ENCODE measurements at regions not wholly inside any gene's neighbourhood (a gene's known extent, or its start where the extent isn't known, plus 50 kb on each side); places are given as distances from the start of the nearest gene placed in this dataset.

DNA sequence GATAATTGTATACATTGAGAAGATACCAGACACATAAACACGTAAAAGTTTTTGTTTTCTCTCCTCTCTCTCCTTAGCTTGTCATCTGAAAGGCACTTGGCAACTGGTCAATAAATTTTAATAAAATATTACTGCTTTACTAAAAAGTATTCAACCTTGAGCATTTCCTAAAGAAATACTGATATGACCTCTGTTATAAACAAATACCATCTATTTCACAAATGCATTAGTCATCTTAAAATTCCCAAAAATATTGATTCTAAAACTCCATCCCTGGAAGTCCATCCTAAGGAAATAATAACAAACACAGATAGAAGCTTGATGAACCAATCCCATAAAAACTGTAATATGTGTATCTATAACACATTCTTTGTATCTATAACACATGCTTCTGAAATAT, 483.2 kb downstream of the TLR4 start:
- DNase-seq = no peak

DNA sequence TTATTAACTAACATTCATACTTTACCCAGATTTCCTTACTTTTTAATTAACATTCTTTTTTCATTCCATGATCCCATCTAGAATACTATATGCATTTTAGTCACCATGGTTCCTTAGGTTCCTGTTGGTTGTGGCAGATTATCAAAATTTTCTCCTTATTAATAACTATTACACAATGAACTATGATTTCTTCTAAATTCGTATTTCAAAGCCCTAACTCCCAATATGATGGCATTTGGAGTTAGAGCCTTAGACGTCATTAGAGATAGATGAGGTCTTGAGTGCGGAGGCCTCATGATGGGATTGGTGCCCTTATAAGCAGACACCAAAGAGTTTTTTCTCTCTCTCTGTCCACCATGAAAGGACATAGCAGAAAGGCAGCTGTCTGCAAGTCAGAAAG, 485.4 kb downstream of the TLR4 start:
- DNase-seq = no peak

DNA sequence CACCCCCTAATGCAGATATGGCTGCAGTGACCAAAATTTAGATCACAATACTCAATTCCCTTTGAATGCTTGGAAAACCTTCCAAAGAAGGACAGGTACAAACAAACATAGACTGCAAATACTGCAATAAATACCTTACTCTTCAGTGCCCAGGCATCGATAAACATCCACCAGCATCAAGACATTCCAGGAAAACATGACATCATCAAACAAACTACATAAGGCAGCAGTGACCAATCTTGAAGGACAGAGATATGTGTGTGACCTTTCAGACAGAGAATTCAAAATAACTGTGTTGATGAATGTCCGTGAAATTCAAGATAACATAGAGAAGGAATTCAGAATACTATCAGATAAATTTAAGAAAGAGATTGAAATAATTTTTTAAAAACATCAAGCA, 488.6 kb downstream of the TLR4 start:
- no peak for DNase-seq

DNA sequence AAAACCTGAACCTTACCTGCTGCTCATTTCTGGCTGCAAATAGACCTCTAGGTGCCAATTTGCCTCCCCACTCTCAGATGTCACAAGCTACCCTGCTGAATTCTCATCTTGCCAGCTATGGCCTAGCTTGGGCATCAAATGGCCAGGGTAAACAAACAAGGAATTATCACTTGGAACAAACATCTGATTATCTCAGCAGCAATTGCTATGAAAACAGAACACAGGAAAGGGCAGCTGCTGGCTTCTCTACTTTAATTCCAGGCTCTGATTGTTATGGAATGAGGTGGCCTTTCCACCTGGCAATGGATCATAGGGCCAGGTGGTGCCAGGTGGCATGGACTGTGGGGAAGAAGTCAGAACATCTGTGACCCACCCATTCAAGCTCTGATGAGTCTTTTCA, 505.1 kb downstream of the TLR4 start:
- no peak for DNase-seq

DNA sequence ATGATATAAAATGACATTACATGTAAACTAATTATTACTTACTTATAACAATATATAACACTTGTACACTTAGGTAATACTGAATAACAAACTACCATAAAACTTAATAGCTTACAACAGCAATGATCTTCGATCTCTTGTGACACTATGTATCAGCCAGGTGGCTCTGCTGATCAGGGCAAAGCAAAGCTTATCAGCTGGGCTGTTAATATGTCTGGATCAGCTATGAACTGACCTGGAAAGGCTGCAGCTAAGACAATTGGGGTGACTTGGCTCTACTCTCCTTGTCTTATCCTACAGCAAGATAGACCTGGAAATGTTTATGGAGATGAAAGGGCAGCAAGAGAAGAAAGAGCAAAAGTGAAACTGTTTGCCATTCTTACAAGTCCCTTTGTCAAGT, 511.3 kb downstream of the TLR4 start:
- DNase-seq = no peak

DNA sequence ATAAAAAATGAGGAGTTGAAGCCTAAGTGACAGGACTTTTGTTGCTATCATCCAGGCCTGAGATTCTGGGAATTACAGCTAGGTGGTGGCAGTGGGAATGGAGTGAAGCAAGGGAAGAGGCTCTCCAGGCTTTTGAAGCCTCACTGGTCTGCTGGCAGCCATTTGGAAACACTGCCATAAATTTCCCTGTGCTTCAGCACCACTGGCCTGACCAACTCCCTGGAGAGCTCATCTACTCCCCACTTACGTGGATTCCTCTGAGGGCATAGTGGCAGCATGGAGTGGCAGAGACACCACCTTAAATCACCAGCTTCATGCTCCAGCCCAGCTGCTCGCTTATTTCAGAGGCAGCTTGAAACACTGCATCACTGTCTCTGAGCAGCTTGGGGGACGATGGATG, 518.2 kb downstream of the TLR4 start:
- DNase-seq = peak; percentile 1

DNA sequence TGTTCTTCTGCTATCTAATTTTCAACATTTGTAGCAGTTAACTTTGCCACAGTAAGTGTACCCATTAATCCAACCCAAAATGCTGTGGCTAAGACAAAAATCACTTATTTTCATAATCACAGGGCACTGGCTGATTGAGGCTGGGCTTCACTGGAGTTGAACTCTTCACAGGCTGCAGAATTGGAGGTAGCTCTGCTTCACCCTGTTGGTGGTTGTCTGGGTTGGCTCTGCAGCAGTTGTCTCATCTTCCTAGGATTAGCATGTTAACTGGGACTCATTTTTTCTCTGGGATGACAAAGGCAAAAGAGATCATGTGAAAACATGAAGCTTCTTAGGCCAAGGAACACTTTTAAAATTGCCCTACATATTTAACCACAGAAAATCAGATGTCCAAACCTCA, 518.9 kb downstream of the TLR4 start:
- DNase-seq = no peak

DNA sequence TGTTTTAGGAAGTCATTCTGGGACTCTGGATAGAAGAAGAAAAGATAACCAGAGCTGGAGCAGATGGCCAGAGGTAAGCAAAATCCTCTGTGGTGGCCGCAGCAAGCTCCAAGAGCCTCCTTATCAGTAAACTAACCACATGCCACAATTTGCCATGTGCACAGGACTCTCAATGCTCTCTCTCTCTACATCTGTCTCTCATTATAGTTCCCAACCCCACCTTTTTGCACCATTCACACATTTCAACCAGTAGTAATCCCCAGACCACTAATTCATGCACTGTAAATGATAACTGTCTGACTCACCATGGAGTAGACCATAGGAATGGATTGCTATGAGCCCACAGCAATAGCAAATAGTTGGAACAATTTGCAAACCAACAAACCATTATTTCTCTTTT, 526.1 kb downstream of the TLR4 start:
- no peak for DNase-seq

DNA sequence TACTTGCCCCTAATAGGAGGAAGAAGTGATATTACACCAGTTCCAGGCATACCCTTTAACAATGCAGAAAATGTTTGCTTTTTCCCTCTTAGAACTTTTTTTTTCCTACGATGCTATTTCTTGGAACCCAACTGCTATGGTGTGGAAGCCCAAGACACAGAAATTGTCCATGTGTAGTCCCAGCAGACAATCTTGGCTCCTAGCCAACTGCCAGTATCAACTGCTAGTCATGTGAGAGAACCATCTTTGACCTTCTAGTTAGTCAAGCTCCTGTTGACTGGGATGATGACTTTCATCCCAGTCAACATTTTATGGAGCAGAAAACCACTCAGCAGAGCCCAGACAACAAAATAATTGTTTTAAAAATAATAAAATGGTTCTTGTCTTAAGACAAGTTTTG, 532.4 kb downstream of the TLR4 start:
- DNase-seq = no peak

DNA sequence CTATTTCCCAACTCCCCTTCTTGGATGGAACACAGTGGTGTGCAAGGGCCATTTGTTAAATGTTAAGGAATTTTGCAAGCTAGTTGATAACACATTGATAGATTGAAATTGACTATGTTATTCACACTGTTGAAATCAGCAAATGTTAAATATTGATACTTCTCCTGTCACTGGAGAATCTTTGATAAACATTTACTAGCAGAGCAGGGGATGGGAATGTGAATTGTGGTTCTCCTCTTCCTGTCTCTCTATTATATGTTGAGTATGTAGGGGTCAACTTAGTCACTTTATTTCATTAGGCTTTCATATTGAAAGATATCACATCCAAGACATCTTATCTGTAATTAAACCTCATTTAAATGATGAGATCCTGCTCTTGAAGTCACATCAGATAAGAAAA, 533.9 kb downstream of the TLR4 start:
- no peak for DNase-seq

DNA sequence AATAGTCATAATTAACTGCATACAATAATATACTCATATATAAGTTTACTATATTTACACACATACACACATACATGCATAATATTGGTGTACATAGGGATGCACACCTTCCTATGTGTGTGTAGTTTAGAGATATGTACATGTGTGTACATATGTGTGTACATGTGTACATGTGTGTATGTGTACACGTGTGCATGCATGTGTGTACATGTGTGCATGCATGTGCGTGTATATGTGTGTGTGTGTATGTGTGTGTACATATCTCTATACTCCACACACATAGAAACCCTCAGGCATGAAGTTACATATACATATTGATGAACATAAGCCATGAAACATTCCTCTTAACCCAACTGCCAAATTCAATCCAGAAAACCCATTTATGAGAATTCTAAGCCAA, 547.8 kb downstream of the TLR4 start:
- DNase-seq = no peak

DNA sequence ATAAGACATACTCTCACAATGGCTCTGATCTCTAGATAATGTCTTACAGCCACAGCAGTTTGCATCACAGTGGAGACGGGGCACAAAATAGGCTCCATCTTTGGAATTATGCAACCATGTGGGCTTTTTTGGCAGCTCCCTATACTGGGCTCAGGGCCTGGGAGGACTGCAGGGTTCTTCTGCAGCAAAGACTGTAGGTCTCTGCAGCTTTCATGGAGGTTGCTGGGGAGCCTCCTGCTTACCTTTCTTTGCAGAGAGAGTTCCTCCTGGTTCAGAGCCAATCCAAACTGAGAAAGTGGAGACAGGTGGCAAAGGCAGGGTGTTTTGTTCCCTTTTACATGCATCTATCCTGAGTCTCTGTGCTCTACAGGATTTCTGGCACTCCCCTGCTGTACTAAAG, 558.0 kb downstream of the TLR4 start:
- DNase-seq = no peak

DNA sequence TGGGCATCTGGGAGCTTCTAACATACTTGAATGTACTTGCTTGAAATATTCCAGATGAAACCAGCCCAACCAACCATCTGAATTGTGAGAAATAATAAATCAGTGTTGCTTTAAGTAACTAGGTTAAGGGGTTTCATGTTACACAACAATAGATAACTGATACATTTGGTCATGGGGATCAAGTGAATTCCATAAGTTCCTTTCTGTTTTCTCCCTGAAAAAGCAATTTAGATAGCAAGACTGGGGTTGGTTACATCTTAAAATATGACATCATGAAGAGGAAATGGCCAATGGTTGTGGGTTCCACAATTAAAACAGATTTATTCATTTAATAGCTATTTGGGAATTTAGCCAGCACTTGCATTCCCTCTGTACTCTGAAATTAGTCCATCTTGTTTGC, 559.7 kb downstream of the TLR4 start:
- DNase-seq = no peak

DNA sequence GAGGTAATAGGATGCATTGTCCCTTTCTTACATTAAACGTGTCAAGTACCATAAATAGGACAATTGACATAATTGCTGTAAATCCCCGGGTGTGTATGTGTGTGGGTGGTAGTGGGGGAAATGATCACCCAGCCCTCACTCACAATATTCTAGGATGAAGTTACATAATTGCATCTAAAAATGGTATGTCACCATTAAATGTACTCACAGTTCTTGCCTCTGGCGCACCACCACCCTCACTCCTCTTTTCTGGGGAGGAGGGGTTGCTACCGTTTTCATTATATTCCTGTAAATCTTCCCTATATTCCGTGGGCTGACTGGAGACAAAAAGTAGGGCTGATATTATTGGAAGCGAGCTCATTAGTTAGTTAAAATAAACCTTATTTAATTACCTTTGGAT, 563.8 kb downstream of the TLR4 start:
- DNase-seq = no peak

DNA sequence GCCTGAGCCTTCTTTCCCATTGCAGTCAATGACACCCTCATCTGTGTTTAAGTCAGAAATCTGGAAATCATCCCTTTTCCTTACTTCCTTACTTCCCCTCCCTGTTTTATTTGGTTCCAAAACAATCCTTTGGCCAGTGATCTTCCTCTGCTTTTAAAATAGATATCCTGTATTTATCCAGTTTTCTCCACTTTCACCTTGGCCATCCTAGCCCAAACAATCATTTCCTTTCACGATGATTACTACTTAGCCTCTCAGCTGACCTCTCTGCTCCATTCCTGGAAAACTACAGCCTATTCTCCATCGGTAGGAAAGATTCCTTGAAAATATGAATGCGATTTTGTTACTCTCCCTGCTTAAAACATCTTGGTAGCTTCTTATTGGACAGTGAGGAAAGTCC, 565.4 kb downstream of the TLR4 start:
- DNase-seq = no peak

DNA sequence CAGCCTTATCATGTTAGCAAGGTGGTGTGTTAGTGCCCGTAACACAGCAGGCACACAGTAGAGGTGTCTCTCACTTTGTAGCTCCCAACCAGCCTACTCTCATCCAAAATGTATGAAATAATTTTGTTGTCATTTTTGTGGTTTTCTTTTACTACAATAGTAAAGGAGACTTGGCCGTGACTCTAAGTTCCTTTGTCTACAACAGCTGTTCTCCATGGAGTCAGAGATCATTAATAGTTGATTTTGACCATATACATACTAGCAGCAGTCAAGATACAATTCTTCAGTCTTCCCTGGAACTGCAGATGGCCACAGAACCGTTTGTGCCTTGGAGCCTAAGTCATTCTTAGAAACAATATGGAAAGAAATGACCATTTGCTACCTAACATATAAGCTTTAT, 567.1 kb downstream of the TLR4 start:
- no peak for DNase-seq

DNA sequence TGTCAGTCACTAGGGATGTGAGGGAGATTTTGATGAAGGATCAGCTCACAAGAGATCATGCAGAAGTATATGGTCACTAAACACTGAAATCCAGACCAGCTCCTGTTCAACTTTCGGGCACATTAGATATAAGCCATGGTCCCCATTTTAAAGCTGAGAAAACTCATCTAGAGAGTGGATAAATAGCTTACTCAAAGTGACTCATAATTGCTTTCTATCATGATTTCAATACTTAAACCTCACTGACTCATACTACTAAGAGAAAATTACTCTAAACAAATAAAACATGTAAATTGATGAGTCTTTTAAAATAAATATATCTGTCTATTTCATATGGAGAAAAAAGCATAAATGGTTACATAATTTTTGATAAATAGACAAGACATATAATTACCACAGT, 567.7 kb downstream of the TLR4 start:
- DNase-seq = no peak

DNA sequence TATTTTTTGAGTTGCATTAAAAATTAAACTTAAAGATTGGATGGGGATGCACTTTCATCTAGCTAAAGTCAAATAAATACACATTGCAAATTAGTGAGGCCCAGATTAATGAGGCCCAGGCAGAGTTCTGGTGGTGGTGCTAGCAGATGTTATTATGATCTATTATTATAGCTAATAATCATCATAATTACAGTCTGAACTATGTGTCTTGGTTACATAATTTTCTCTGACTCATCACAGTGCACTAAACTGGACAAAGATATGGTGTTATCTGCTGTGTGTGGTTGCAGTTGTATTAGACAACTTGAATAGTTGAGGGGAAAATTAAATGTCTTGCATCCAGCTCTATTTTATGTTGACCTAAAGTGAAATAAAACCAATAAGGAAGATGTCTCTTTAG, 568.8 kb downstream of the TLR4 start:
- DNase-seq = no peak

DNA sequence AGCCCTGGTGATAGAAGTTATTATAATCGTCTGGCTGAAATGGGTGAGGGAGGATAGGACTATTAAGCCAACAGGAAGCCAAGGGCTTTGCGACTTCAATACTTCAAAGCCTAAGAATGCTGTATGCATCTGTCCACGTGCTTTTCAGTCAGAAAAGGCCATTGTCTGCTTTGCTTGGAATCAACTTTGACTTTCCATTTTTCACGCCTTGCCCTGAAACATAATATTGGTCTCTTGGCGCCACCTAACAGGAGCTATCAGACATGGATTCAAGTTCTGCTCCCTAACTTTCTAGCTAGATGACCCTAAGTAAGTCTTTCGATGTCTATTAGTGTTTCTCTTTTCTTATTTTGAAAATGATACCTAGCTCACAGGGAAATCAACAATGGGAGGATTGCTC, 572.6 kb downstream of the TLR4 start:
- no peak for DNase-seq

DNA sequence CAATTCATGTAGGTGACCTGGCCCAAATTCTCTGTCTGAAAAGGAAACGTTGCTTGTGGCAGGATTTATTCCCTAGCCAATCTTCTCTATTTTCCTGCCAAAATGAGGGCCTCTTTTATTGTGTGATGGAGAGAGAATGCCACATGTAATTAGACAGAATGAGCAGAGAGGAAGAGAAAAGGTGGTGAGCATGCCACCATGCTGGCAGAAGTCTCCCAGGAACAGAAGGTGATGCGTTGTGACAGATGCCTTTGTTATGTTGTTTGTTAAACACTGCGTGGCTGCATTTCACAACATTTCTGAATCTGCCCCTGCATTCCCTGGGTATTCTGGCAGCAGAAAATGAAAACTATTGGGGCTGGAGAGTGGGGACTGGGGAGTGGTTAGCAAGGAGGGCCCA, 577.6 kb downstream of the TLR4 start:
- DNase-seq = no peak

DNA sequence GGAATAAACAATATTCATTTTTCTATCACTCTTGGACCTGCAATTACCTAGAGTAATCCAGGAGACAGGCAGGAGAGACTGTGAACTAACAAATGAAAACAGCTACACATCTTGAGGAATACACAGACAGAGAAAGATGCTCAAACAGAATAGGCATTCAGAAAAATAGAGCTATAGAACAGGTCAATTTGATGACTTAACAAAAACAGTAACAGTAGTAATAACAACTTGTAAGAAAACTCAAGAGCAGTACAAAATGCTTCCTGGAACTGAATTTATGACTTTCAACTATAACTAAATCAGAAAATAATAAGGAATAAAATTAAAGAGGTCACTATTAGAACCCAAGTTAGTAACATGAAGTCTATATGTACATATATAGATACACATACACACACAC, 579.3 kb downstream of the TLR4 start:
- no peak for DNase-seq

DNA sequence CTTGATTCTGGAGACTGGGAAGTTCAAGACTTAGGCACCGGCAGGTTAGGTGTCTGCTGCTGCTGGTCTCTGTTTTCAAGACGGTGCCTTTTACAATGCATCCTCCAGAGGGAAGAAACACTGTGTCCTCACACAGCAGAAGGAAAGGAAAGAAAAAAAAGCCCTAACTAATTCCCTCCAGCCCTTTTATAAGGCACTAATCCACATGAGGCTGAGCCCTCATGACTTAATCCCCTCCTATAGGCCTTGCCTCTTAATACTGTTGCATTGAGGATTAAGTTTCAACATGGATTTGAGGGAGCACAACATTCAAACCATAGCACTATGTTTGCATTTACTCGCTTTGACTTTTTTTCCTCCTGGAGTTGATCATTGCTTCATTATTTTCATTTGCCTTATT, 585.9 kb downstream of the TLR4 start:
- DNase-seq = no peak

DNA sequence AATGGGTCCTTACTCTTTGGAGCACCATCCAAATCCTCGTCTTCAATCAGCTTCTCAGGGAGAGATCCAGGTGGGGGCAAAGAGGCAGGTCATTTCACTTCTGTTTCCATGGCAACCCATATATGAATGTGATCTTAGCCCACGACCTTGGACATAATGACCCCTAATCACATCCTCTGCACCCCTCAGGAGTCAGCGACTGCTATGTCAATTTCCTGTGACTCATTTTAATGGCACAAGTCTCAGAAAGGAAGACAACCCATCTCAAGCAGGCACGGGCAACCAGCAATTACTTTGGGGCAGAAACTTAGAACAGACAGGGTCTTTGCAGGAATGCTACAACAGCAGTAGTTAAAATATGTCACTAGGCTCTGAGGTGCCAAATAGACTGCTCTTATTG, 591.2 kb downstream of the TLR4 start:
- DNase-seq = no peak

DNA sequence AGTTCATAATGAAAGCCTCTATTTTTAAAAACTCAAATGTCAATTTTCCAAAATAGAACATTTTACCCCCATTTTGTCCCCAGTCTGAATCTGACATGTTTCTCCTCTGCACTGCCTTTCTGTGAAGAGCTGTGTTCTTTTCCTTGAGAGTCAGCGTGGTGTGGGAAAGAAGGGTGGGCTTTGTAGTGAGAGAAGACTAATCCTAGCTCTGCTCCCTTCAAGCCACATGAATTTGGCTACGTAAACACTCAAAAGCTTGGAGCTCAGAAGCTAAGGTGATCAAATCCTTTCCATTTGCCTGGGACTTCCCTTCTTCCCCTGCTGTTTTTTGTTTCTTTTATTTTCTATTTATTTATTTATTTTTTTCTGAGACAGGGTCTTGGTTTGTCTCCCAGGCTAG, 598.5 kb downstream of the TLR4 start:
- no peak for DNase-seq

DNA sequence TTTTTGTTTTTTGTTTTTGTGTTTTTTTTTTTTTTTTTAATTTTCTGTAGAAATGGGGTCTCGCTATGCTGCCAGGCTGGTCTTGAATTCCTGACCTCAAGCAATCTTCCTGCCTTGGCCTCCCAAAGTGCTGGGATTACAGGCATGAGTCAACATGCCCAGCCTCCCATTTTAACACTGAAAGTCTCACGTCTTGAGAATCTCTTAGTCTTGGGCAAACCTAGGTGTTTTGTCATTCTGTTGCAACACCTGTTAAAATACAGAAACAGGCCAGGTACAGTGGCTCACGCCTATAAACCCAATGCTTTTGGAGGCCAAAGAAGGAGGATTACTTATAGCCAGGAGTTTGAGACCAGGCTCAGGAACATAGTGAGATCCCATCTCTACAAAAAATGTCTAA, 599.0 kb downstream of the TLR4 start:
- DNase-seq = no peak

DNA sequence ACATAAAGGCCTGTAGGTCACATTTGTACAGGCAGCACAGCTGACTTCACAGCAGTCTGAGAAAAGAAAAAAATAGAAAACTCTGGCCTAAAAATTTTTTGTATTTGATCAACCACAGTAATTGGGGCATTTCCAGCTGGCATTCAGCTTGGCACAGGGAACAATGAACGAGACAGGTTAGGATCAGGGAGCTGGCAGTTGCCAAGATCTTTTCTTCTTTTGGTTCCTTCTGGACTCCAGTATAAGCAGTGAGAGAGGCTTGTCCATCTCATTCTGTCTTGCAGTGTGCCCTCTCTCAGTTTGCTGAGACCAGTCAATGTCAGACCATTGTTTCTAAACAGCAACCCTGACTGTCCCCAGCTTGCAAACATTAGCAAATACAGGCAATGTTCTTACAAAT, 601.1 kb downstream of the TLR4 start:
- DNase-seq = peak; percentile 52

Data from tongue (tissue), 1 donor.